GM19099 (cell line): ENCODE measurements at regions not wholly inside any gene's neighbourhood (a gene's known extent, or its start where the extent isn't known, plus 50 kb on each side); places are given as distances from the start of the nearest gene placed in this dataset.

Experiments
- POLR2A ChIP-seq: IDR thresholded peaks from 3 replicates; pipeline ENCODE4 v1.6.1; 2011; ENCODE audit warnings: low read depth; ENCODE audit not compliant: insufficient read length; ENCODE audit errors: extremely low read depth

GRCh38 chr7:65264258-65264657, 109.4 kb upstream of the ZNF92 start:
- TF ChIP-seq POLR2A = no peak

GRCh38 chr7:65254061-65254460, 119.6 kb upstream of the ZNF92 start:
- TF ChIP-seq POLR2A = no peak

- peak; percentile 6 for TF ChIP-seq POLR2A
Measured at GRCh38 chr7:65251851-65252620, 121.6 kb upstream of the ZNF92 start.

- no peak for TF ChIP-seq POLR2A
Measured at GRCh38 chr7:65250697-65251395, 122.8 kb upstream of the ZNF92 start.

GRCh38 chr7:65250216-65250615, 123.4 kb upstream of the ZNF92 start:
- no peak for TF ChIP-seq POLR2A

- no peak for TF ChIP-seq POLR2A
Measured at GRCh38 chr7:65247491-65247890, 126.2 kb upstream of the ZNF92 start.

- no peak for TF ChIP-seq POLR2A
Measured at GRCh38 chr7:65239707-65240352, 133.8 kb upstream of the ZNF92 start.

GRCh38 chr7:65239324-65239706, 134.3 kb upstream of the ZNF92 start:
- TF ChIP-seq POLR2A = no peak

- no peak for TF ChIP-seq POLR2A
Measured at GRCh38 chr7:65238785-65239184, 134.9 kb upstream of the ZNF92 start.

GRCh38 chr7:65235586-65235985, 138.1 kb upstream of the ZNF92 start:
- no peak for TF ChIP-seq POLR2A

- no peak for TF ChIP-seq POLR2A
Measured at GRCh38 chr7:65233409-65234034, 140.1 kb upstream of the ZNF92 start.

- no peak for TF ChIP-seq POLR2A
Measured at GRCh38 chr7:65230231-65230630, 143.4 kb upstream of the ZNF92 start.

GRCh38 chr7:65225422-65226006, 148.1 kb upstream of the ZNF92 start:
- no peak for TF ChIP-seq POLR2A

GRCh38 chr7:65222655-65223054, 151.0 kb upstream of the ZNF92 start:
- TF ChIP-seq POLR2A = no peak

- no peak for TF ChIP-seq POLR2A
Measured at GRCh38 chr7:65221683-65222082, 152.0 kb upstream of the ZNF92 start.
